LNCaP clone FGC (cell line): ENCODE measurements at regions not wholly inside any gene's neighbourhood (a gene's known extent, or its start where the extent isn't known, plus 50 kb on each side); places are given as distances from the start of the nearest gene placed in this dataset.

ENCODE experiments used
- DNase-seq: peaks from one replicate; pipeline ENCODE4 v3.0.0-alpha.2; 2011; ENCODE audit warnings: low read depth
- H3K4me3 ChIP-seq: 2 replicates; pipeline ENCODE4 v1.5.1; 2011; ENCODE audit warnings: mild to moderate bottlenecking, low read depth, low read length, control low read depth
- CTCF ChIP-seq: IDR thresholded peaks from 2 replicates; pipeline ENCODE4 v1.5.1; 2012; ENCODE audit warnings: mild to moderate bottlenecking; ENCODE audit not compliant: control insufficient read depth, insufficient read depth; ENCODE audit errors: extremely low read depth

GRCh38 chr14:25757364-25757763, 707.4 kb upstream of the STXBP6 start:
- TF ChIP-seq CTCF, result no peak
- H3K4me3 ChIP-seq, result no peak overlapping the region
- no peak for DNase-seq

- TF ChIP-seq CTCF, result no peak
- no peak overlapping the region for H3K4me3 ChIP-seq
- DNase-seq, result no peak
These were observed 706.9 kb upstream of the STXBP6 start for GRCh38 chr14:25756876-25757275.

- H3K4me3 ChIP-seq, result no peak overlapping the region
- DNase-seq, result no peak
- no peak for TF ChIP-seq CTCF
These were observed 703.2 kb upstream of the STXBP6 start for GRCh38 chr14:25753130-25753529.

GRCh38 chr14:25750436-25750835, 700.5 kb upstream of the STXBP6 start:
- DNase-seq, result no peak
- H3K4me3 ChIP-seq, result no peak overlapping the region
- no peak for TF ChIP-seq CTCF
